Hematopoietic multipotent progenitor cell treated with erythropoietin and hydrocortisone succinate and interleukin-3 and kit ligand, for 6 days (in vitro differentiated cells): ENCODE measurements at regions not wholly inside any gene's neighbourhood (a gene's known extent, or its start where the extent isn't known, plus 50 kb on each side); places are given as distances from the start of the nearest gene placed in this dataset.
"Not testable (repeated sequence)": the region's sequence is repeated elsewhere in the genome, so short reads cannot be mapped to it uniquely, and the experiment has no call there.

ENCODE experiments used
- DNase-seq: peaks from one replicate; pipeline ENCODE4 v3.0.0-alpha.2; 2015

- no peak for DNase-seq
These were observed 209.3 kb upstream of the POGK start for GRCh38 chr1:166629946-166630345.

- DNase-seq, result no peak
These were observed 208.9 kb upstream of the POGK start for GRCh38 chr1:166630369-166630768.

GRCh38 chr1:166638137-166638536, 201.1 kb upstream of the POGK start:
- no peak for DNase-seq

GRCh38 chr1:166657228-166657627, 182.0 kb upstream of the POGK start:
- not testable (repeated sequence) for DNase-seq

GRCh38 chr1:166666790-166667189, 172.5 kb upstream of the POGK start:
- not testable (repeated sequence) for DNase-seq

DNA sequence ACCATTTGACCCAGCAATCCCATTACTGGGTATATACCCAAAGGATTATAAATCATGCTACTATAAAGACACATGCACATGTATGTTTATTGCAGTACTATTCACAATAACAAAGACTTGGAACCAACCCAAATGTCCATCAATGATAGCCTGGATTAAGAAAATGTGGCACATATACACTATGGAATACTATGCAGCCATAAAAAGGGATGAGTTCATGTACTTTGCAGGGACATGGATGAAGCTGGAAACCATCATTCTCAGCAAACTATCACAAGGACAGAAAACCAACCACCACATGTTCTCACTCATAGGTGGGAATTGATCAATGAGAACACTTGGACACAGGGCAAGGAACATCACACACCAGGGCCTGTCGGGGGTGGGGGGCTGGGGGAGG, 171.7 kb upstream of the POGK start:
- not testable (repeated sequence) for DNase-seq

DNA sequence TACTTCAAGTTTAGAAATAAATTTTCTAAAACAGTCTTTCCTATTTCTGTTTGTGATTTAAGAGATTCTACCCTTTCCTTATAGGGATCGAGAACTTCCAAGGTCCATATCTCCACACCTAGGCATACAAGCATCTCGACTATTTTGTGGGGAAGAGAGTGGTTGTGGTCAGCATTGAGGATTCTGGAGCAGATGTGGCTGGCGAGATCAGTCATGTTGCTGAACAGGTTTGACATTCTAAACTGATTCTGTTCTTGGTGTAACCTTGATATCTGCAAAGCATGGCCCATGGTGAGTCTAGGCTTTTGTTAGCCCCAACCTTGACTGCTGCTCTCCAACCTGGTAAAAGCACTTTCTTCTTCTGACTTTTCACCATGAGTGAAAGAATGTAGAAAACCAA, 167.6 kb upstream of the POGK start:
- no peak for DNase-seq

DNA sequence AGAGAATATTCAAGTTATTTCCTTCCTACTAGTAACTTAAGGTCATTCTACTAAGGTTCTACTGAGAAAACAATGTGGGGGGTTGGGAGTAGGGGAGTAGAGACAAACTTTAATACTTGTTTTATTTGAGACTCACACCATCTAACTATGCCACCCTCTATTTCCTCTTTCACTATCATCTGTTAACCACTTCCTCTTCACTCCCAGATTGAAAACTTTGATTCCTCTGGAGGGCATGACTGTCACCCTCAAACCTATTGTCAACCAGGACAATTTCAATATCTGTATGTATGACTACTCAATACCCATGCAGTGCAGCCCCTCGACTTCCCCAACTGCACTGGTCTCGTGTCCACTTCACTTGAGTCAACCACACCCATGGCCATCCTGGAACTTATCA, 165.6 kb upstream of the POGK start:
- peak; percentile 11 for DNase-seq

DNA sequence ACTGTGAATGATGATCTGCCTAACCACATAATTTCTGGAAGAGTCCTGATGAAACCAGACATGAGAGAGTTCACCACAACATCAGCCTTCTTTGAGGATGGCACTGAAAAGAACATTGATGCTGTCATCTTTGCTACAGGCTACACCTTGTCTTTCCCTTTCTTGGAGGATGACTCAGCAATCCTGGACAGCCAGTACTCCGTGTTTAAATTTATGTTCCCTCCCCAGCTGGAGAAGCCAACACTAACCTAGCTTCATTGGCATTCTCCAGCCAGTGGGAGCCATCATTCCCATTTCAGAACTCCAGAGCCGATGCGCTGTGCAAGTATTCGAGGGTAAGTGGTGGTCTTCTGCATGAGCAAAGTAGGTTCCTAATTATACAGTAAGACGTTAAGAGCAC, 164.1 kb upstream of the POGK start:
- no peak for DNase-seq

DNA sequence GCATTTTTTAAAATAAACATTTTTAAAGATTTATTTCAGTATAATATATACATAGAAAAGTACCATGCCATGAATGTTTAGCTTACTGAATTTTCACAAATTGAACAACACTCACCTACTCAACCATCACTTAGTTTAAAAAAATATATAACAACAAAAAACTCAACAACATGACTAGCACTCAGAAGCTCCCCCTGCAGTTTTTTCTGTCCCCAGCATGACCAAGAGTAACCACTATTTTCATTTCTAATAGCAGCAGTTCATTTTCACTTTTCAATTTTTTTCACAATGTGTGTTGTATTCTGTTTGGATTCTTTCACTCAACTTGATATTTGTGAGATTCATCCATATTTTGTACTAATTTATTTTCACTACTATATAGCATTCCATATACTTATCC, 162.3 kb upstream of the POGK start:
- DNase-seq, result no peak

DNA sequence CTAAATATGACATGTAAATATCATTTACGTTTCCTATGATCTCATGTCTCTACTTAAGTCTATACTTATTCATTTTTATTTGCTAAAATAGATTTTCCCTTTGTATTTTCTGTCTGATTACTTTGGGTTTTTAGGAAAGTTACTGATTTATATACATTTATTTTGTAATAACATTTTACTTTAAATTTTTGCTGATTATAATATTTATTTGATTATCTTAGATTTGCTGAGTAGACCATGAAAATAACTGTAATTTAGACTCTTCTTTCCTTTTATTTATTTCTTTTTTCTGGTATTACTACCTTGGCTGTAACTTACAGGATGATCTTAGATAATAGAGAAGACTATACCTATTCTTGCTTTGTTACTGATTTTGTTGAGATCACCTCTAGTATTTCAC, 159.9 kb upstream of the POGK start:
- DNase-seq, result no peak

DNA sequence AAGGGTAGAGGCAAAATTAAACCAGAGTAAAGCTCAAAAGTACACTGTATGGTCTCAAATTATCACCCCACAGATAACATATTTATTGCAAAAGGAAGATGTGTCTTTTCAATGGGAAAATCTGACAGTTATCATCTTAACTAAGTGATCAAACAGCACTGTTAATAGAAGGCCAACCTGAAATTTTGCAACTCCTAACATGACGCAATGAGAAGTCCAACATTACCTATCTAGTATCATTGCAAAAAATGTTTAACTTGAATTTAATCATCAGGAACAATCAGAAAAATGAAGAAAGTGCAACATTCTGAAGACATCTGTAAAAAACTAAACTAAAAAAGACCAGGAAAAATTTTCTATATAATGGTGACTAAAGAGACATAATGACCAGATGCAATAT, 156.7 kb upstream of the POGK start:
- DNase-seq, result no peak

- not testable (repeated sequence) for DNase-seq
These were observed 154.6 kb upstream of the POGK start for GRCh38 chr1:166684669-166685068.

DNA sequence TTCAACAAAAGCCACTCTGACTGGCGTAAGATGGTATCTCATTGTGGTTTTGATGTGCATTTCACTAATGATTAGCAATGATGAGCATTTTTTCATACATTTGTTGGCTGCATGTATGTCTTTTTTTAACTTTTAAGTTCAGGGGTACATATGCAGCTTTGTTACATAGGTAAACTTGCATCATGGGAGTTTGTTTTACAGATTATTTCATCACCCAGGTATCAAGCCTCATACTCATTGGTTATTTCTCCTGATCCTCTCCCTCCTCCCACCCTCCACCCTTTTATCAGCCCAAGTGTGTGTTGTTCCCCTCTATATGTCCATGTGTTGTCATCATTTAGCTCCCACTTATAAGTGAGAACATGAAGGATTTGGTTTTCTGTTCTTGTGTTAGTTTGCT, 154.1 kb upstream of the POGK start:
- no peak for DNase-seq

DNA sequence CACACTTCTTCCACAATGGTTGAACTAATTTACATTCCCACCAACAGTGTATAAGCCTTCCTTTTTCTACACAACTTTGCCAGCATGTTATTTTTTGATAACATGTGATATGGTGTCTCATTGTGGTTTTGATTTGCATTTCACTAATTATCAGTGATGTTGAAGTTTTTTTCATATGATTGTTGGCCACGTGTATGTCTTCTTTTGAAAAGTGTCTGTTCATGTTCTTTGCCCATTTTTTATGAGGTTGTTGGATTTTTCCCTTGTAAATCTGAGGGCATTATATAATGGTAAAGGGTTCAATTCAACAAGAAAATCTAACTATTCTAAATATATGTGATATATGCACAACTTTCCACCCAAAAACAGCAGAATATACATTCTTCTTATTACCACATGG, 153.4 kb upstream of the POGK start:
- not testable (repeated sequence) for DNase-seq

DNA sequence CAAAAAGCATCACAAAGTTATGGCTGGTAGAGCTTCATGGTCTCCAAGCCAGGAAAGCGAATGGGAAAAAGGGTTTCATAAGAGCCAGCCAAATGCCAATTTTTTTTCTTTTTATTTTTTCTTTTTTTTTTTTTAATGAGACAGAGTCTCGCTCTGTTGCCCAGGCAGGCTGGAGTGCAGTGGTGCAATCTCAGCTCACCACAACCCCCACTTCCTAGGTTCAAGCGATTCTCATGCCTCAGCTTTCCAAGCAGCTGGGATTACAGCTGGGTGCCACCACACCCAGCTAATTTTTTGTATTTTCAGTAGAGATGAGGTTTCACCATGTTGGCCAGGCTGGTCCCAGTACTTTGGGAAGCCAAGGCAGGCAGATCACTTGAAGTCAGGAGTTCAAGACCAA, 148.7 kb upstream of the POGK start:
- not testable (repeated sequence) for DNase-seq

- no peak for DNase-seq
These were observed 147.8 kb upstream of the POGK start for GRCh38 chr1:166691476-166691875.

DNA sequence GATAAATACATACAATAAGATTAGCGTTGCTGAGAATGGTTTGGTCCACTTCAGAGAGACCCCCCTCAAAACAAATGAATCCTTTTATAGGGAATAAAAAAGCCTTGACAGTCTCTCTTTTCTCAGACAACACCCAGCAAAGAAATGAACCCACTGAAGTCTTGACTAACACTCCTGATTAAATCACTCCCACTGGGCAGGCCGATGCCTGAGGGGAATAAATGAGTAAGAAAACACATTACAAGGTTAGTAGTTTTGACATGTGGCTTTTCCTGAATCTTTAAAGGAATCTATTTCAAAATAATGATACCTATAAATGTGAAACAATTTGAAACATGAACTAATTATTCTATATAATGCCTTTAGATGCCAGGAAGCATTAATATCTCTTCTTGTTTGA, 146.9 kb upstream of the POGK start:
- DNase-seq, result no peak

GRCh38 chr1:166693158-166693557, 146.1 kb upstream of the POGK start:
- DNase-seq, result no peak

- DNase-seq, result no peak
These were observed 145.5 kb upstream of the POGK start for GRCh38 chr1:166693673-166694297.

- DNase-seq, result peak; percentile 39
These were observed 144.2 kb upstream of the POGK start for GRCh38 chr1:166695115-166695514.

GRCh38 chr1:166695834-166696233, 143.4 kb upstream of the POGK start:
- not testable (repeated sequence) for DNase-seq

- no peak for DNase-seq
These were observed 140.5 kb upstream of the POGK start for GRCh38 chr1:166698771-166699170.

GRCh38 chr1:166699613-166700012, 139.7 kb upstream of the POGK start:
- DNase-seq, result no peak

GRCh38 chr1:166700696-166701095, 138.6 kb upstream of the POGK start:
- DNase-seq, result no peak
